Stimulated activated CD8-positive, alpha-beta memory T cell treated with anti-CD3 and anti-CD28 coated beads, Interleukin-7, amount 100 ng/mL, for 1 hour (primary cell): ENCODE measurements at regions not wholly inside any gene's neighbourhood (a gene's known extent, or its start where the extent isn't known, plus 50 kb on each side); places are given as distances from the start of the nearest gene placed in this dataset.
"Not testable (repeated sequence)": the region's sequence is repeated elsewhere in the genome, so short reads cannot be mapped to it uniquely, and the experiment has no call there.

Experiments
- DNase-seq, 2 donors: peaks; one replicate each; pipeline ENCODE4 v3.0.0-alpha.2; 2020; ENCODE audit warnings: low read depth in 2 of 2

DNA sequence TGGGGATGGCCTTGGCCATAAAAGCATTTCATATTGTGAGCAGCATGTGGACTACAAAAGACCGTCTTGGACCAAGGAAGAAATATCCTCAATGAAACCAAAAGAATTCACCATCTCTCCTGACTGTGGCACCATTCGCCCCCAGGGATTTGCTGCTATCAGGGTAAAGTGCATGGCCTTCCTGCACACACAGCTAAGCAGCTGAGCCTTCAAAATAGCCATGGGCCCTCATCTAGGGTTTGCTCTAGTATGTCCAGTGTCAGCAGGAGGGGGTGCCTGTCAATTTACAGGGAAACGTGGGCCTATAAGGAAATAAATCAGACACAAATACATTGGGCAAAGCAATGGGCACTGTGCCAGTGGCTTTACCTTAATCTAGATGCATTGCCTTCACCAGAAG is 296.6 kb upstream of the NBPF12 start:
- DNase-seq: not testable (repeated sequence)

DNA sequence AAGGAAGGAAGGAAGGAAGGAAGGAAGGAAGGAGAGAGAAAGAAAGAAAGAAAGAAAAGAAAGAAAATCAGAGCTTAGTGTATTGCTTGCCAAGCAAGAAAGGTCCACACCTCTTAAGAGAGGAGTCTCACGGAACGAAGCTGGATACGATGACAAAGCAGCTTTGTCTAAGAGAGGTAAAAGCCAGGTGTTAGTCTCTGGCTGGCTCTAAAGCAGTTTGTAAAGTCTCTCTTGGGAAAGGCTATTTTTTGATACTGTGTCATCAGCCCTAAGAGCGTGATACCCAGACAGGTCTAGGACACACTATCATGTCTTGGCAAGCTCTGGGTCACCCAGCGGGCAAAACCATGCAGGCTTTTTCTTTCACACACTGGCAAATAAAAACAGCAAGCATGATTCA is 297.5 kb upstream of the NBPF12 start:
- not testable (repeated sequence) for DNase-seq

DNA sequence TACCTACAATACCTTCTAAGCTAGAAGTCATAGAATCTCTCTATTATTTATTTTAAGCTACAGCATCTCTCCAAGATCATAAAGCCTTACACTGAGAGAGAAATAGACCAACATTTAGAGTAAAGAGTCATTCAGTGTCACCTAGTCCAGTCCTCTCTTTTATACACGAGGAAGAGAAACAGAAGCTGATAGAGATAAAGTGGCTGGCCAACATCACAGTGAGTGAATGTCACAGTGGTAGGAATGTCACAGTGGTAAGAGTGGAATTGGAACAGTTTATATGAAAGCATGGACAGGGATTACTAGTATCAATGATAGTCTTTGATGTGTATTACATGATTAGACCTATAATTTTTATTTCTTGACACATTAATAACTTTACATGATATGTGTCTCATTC is 307.8 kb upstream of the NBPF12 start:
- not testable (repeated sequence) for DNase-seq

DNA sequence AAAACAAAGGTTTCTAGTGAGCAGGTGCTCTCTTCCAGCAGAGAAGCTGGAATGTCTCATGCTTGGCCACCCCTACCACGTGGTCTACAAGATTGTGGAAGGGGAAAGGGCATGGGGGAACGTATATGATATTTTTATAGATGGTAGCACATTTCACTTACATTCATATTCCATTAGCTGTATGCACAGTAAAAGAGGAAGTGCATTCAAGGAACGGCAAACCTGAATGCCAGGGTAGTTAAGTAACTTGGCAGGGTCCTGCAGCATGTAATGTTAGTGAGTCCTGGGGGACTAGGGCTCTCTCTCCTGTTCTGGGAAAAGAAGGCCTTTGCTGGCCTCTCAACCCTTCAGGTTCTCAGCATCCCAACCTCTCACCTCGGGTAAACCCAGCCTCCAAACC is 319.5 kb upstream of the NBPF12 start:
- not testable (repeated sequence) for DNase-seq

DNA sequence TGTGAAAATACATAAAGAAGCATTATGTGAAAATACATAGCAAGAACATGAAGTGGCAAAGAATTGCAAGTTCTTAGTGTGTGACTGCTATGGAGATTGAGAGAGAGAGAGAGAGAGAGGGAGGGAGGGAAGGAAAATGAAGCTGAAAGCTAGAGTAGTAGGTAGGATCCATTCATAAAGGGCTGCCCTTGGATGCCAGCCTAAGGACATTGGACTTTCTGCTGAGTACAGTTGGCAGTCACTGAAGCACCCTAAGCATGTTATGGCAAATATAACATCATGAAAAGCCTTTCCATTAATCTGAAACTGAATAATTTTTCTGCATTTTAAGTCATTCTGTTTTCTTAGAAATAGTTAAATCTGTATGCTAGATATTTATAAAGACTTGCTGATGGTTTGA is 333.4 kb upstream of the NBPF12 start:
- not testable (repeated sequence) for DNase-seq

DNA sequence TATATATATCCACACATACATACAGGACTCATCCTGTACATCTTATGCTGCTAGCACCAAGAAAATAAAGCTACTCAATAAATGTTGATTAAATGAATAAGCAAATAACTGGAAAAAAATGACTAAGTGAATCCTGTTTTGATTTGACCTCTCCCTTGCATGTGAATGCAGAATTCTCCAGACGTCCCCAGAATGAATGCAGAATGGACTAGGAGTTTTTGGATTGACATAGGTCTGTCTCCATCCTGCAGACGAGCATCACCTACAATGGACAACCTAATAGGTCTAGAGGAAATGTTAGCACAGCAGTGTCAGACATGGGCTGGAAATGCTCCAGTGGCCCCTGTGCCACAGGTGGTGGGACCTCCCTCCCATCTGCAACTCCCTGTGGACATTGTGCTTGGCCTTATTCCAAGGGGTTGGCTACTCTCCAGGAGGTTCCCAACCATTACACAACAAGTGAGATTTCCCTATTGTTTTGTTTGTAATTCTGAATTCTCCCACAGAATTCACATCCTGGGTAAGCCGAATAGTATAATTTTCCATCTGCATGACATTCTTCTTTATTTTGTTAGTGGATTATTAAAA is 337.3 kb upstream of the NBPF12 start:
- DNase-seq: not testable (repeated sequence)

DNA sequence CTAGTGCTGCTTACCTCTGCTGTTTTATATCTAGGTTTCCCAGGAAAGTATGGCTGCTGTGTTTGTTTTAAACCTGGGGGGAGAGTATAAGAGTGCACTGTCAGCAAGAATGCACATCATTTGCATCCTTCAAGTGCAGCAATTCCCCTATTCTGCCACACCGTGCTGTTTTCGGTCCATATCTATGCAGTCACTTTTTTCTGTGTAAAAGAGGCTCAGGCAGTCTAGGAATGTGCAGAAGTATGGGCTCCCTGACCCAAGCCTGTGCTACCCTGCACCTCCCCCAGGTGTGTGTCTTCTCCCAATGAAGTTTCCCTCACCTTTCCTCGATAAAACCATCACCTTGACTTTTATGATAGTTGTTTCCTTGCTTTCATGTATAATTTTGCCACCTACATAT is 338.2 kb upstream of the NBPF12 start:
- not testable (repeated sequence) for DNase-seq

DNA sequence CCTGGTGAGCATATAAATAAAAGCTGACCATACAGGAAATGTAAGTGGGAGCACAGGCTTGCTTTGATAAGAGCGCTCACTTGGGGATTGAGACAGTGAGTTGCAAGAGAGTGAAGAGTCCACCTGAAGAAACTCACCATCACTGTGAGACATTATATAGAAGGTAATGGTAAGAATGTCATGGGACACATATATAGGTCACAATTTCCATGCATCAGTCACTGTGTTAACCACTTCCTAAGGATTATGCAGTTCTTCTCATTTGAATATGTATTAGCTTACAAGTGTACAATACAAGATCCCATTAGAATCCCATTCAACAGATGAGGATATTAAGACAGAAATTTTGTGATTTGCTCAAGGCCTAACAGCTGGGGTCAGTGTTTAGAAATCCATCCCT is 352.4 kb upstream of the NOTCH2NLA start:
- not testable (repeated sequence) for DNase-seq

DNA sequence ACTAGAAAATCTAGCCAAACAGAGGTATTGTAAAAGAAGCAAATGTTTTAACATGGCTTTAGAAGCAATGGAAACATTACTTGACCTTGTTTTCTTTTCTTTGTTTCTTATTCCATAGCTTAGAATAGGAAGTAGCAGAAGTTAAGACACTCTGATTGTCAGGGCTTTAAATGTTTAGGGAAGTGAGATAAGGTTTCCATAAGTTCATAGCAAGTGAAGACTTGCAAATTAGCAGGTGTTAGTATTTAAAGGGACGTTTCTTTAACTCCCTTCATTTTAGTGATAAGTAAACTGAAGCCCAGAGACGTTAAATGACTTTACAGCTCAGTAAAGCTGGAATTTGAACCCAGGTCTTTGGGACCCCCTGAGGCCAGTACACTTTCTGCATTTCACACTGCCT is 338.7 kb upstream of the NOTCH2NLA start:
- DNase-seq: not testable (repeated sequence)

DNA sequence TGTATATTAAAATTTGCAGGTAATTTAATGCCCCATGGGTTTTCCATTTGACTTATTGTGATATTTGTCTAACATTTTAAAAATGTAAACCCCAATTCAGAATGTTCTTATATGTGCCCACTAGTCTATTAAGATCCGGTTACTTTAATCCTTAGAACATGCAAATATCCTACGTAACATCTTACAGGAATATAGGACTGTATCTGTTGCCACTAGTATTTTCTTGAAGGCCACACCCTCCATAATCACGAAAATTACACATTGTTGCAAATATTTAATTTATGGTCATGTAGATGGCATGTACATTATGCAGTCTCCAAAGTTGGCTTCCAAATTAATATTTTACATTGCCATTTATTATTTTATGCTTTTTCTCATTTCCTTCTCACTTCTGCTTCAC is 329.2 kb upstream of the NOTCH2NLA start:
- DNase-seq: not testable (repeated sequence)

DNA sequence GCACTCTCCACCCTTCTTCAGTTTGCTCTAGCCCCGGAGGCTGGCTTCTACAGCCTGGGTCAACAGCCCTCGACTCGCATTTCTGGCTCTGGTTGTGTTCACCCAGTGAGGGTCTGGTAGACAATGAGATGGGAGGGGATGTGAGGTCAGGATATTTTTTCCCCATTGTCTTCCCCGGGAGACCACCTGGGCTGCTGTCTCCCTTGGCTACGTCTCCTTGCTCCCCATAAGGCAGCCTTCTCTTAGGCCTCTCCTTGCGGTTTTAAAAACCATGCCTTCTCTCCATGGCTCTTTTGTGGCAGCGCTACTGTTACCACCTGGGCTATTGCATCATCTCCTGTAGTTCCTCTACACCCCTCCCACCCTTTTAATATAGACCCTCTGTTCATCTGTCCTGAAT is 327.6 kb upstream of the NOTCH2NLA start:
- not testable (repeated sequence) for DNase-seq

DNA sequence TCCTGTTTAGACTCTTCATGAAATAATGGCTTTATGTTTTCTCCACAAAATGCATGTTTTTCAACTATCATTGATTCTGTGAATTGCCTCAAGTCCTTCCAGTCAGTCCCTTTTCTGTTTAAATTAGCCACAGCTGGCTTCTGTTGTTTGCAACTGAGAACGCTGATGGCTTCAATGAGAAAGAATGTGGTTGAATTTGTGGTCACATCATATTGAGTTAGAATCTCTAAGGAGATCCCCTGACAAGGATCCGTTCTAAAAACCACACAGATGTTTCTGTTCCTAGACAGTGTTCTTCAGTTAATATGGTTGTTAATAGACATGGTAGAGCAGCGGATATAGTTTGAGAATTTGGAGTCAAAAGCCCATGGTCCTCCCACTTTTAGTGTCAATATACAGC is 323.6 kb upstream of the NOTCH2NLA start:
- DNase-seq: not testable (repeated sequence)

DNA sequence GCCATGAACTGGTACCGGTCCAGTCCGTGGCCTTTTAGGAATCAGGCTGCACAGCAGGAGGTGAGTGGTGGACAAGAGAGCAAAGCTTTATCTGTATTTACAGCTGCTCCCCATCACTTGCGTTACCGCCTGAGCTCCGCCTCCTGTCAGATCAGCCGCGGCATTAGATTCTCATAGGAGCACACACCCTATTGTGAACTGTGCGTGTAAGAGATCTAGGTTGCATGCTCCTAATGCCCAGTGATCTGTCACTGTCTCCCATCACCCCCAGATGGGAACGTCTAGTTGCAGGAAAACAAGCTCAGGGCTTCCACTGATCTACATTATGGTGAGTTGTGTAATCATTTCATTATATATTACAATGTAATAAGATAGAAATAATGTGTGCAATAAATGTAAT is 319.9 kb upstream of the NOTCH2NLA start:
- not testable (repeated sequence) for DNase-seq

DNA sequence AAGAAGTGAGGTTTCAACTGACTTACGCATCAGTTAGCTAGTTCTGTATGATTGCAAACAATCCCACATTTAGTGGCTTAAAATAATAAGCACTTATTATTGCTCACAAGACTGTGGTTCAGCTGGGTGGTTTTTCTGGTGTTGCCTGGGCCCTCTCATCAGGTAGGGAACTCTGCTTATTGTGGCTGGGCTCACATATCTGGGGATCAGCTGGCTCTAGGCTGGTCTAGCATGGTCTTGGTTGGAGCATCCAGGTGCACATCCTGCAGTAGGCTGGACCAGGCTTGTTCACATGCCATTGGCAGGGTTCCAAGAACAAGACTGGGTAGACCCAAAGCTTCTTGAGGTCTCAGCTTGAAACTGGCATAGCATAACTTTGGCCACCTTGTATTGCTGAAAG is 317.4 kb upstream of the NOTCH2NLA start:
- DNase-seq: not testable (repeated sequence)

DNA sequence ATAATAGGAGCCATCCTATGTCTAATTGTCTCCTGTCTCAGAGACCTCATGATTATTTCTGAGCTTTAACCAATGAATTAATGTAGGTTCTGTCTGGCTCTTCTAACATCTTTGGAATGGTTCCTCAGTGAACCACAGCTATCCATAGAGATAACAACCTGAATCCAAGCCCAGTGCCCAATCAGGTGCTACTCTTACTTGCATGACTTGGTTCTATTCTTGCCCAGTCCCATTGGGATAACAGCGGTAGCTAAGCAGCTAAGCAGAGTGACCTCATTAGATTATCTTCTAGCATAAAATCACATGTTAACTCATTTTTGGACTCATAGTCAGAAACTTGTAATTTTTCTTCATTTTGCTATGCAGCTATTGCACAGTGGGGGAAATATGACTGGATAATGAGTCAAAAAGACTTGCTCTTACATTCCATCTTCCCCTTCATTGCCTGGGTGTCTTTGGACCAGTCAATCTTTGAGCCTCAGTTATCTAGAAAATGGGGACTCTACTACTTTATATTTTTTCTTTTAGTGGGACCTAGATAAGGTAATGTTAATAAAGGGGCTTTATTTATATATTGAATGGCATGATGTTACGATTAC is 309.1 kb upstream of the NOTCH2NLA start:
- not testable (repeated sequence) for DNase-seq

DNA sequence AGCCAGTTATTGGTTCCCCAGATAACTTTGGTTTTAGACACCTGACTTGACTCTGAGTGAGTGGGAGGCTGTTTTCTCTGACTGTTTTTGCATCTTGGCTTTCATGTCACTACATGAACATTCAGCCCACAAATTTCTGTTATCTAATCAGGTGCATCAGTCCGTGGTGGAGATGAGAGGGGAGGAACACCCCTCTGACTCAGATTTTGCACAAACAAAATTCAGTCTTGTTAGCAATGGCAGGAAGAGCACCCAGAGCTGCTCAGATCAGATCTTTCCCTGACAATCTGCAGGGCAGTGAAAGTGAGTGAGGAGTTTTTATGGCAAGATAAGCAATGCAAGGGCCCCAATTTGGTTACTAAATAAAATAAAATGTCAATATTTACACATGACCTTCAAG is 307.2 kb upstream of the NOTCH2NLA start:
- not testable (repeated sequence) for DNase-seq

DNA sequence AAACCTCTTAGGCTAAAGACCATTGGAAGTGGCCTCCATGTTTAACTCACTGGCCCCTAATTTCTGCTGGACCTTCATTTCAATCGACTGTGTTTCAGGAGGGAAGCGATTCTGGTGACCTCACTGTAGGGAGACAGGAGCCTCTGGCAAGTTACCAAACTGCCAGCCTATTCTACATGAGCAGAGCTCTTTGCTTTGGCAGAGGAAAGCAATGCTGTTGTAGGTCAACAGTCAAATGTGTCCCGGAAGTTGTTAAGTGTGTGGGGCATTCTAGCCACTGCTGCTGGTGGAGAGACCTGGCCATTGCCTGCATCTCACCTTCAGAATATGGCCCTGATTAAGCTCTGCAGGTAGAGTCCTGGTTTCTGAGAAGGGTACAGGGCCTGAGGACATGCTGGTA is 306.8 kb upstream of the NOTCH2NLA start:
- not testable (repeated sequence) for DNase-seq

DNA sequence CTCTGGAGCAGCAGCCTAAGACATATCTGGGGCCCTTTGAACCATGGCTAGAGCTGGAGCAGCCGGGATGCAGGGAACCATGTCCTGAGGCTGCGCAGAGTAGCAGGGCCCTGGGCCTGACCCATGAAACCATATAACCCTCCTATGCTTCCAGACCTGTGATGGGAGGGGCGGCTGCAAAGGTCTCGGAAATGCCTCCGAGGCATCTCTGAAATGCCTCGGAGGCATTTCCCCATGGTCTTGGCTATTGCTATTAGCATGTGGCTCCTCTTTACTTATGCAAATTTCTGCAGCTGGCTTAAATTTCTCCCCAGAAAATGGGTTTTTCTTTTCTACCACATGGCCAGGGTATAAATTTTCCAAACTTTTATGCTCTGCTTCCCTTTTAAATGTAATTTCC is 302.1 kb upstream of the NOTCH2NLA start:
- DNase-seq: not testable (repeated sequence)

DNA sequence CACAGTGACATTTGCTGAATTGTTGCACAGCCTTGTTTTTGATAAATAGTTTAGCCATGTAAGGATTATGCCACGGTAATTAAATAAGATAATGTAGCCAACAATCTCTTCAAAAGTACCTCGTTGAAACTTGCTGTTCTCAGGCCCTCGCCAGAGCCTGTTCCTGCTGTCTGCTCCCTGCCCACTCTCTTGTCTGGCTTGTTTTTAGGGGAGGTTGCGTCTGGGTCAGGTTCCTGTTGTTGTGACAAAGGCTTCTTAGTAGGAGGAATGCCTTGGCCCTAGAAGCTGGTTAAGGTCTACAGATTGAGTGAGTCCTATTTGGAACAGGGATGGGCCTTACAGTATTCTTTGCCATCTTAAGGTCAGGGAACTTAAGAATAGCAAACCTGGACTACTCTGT is 294.0 kb upstream of the NOTCH2NLA start:
- DNase-seq: not testable (repeated sequence)

DNA sequence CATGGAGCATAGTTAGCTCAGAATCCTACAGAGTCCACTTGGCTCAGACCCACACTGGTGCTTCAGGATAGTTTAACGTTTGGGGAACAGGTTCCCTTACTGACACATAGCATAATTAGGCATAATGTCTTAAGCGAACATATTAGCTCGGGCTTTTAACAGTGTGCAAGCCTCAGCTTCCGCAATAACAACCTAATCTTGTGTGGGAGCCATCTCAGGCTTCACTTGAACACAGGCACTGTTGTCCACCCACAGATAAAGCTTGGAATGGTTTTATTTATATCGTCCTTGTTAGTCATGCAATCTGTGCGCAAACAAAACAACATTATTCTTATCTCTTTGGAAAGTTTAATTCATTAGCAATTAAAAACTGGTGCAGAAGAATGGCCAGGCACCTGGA is 293.5 kb upstream of the NOTCH2NLA start:
- DNase-seq: not testable (repeated sequence)

DNA sequence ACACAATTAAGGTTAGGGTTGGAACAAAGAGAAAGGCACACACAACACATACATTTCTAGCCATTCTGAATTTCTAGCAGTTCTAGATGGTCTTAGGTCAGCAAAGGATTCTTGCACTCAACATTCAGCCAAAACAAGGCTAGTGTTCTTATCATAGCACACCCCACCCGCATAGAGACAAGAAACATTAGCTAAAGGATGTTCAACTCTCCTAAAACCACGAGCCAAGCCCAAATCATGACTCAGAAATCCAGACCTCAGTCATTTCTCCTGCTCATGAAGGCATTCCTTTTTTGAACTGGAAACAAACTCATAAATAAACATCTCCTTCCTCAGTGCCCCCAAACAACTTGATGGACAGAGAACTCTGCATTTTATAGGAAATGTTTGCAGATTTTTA is 293.0 kb upstream of the NOTCH2NLA start:
- not testable (repeated sequence) for DNase-seq

DNA sequence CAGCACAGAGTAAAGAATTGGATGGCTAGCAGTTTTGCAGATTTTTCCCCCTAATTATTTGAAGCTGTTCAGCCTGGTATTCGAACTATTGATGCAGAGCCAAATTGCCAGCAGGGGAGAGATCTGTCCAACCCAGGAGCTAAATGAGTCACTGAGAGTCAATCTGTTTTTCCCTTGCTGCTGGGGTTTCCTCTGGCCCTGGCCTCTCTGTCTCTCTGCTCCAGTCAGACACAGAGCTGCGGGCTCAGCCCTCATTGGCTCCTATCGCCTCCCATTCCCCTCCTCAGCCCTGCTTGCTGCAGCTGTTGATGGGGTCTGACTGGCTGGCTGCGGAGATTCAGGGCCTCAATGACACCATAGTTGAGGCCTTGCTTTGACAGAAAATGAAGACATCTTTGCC is 284.9 kb upstream of the NOTCH2NLA start:
- DNase-seq: not testable (repeated sequence)

DNA sequence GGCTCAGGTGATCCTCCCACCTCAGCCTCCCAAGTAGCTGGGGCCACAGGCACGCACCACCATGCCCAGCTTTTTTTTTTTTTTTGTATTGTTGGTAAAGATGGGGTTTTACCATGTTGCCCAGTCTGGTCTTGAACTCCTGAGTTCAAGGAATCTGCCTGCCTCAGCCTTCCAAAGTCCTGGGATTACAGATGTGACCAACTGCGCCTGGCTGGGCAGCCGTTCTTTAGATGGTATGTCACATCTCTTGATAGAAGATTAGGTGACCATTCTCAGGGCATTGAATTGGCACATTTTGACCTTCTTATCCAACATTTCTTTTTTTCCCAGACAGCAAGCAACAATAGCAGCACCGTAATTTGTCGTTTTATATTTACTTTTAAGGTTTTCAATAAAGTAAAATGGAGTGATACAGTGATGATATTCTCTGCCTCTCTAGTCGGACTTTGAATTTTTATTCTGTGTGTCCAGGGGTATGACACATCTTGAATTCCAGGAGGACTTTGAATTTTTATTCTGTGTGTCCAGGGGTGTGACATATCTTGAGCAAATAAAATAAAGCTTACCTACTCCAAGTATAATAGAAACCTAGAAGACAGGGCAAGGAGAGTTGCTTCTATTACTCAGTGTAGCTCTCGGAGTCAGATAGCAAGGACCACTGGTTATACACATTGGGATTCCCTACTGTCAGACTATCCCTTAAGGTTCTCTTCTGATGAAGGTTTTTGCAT is 282.4 kb upstream of the NOTCH2NLA start:
- not testable (repeated sequence) for DNase-seq
